DOHH2 (cell line): ENCODE measurements at regions not wholly inside any gene's neighbourhood (a gene's known extent, or its start where the extent isn't known, plus 50 kb on each side); places are given as distances from the start of the nearest gene placed in this dataset.

ENCODE experiments used
- H3F3A ChIP-seq: fragments of 200-600 bp; sonication (generic), shearing (Covaris generic); 2 replicates; pipeline ENCODE4 v1.6.0; 2016; ENCODE audit warnings: antibody characterized with exemption, mild to moderate bottlenecking; ENCODE audit not compliant: control insufficient read depth, insufficient read depth
- H3K27ac ChIP-seq: fragments of 200-600 bp; sonication (generic); 2 replicates; pipeline ENCODE4 v1.5.1; 2014; ENCODE audit warnings: low read depth, mild to moderate bottlenecking, low read length, moderate library complexity
- H3K27me3 ChIP-seq: fragments of 200-600 bp; sonication (generic); 2 replicates; pipeline ENCODE4 v1.6.1; 2014; ENCODE audit warnings: mild to moderate bottlenecking, low read length, mixed read lengths; ENCODE audit not compliant: control insufficient read depth
- H3K36me3 ChIP-seq: fragments of 200-600 bp; sonication (generic); 2 replicates; pipeline ENCODE4 v1.6.1; 2014; ENCODE audit warnings: mild to moderate bottlenecking, low read length, moderate library complexity, mixed read lengths; ENCODE audit not compliant: control insufficient read depth
- H3K4me1 ChIP-seq: fragments of 200-600 bp; sonication (generic); 2 replicates; pipeline ENCODE4 v1.6.1; 2014; ENCODE audit warnings: mild to moderate bottlenecking, low read length, mixed read lengths; ENCODE audit not compliant: control insufficient read depth
- H3K4me2 ChIP-seq: fragments of 200-600 bp; sonication (generic); 2 replicates; pipeline ENCODE4 v1.6.0; 2014; ENCODE audit warnings: mild to moderate bottlenecking, low read length, moderate library complexity
- H3K4me3 ChIP-seq: fragments of 200-600 bp; sonication (generic); 2 replicates; pipeline ENCODE4 v1.5.1; 2014; ENCODE audit warnings: mild to moderate bottlenecking, low read length, mixed read lengths
- H3K79me2 ChIP-seq: fragments of 200-600 bp; sonication (generic); 2 replicates; pipeline ENCODE4 v1.6.1; 2014; ENCODE audit warnings: mild to moderate bottlenecking, low read length, mixed read lengths; ENCODE audit not compliant: control insufficient read depth
- H3K9me2 ChIP-seq: fragments of 200-600 bp; sonication (generic); replicated peaks from 2 replicates; pipeline ENCODE4 v1.6.1; 2014; ENCODE audit warnings: mild to moderate bottlenecking, low read length, mixed read lengths; ENCODE audit not compliant: control insufficient read depth
- H3K9me3 ChIP-seq: fragments of 200-600 bp; sonication (generic); 2 replicates; pipeline ENCODE4 v1.6.1; 2014; ENCODE audit warnings: antibody characterized with exemption, low read length, mixed read lengths; ENCODE audit not compliant: control insufficient read depth, insufficient read depth
- H4K20me1 ChIP-seq: fragments of 200-600 bp; sonication (generic); 2 replicates; pipeline ENCODE4 v1.6.0; 2014; ENCODE audit warnings: low read depth, mild to moderate bottlenecking, antibody characterized with exemption, low read length, moderate library complexity; ENCODE audit not compliant: control insufficient read depth, insufficient read depth
- CTCF ChIP-seq: fragments of 200-600 bp; sonication (generic); IDR thresholded peaks from one replicate; pipeline ENCODE4 v1.5.1; 2014; ENCODE audit warnings: antibody characterized with exemption, mild to moderate bottlenecking, low read depth, low read length; ENCODE audit not compliant: poor library complexity, severe bottlenecking
- EZH2phosphoT487 ChIP-seq: fragments of 200-600 bp; sonication (generic); IDR thresholded peaks from 2 replicates; pipeline ENCODE4 v1.6.1; 2017; ENCODE audit warnings: borderline replicate concordance, mild to moderate bottlenecking, antibody characterized with exemption, low read length, moderate library complexity, mixed read lengths

DNA sequence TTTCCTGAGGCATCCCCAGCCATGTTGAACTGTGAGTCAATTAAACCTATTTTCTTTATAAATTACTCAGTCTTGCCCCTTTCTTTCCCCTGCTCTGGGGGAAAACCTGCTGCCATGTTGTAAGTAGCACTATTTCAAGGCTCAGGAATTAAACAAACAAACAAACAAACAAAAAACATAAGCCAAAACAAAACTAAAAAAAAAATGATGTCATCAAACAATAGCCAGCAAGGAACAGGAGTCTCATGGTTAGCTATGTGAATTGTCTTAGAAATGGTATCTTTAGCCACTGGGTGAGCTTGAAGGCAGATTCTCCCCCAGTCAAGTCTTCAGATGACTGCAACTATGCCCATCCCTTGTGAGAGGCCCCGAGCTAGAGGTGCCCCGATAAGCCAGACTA lies 823.4 kb upstream of the ZEB2 start:
- H3K9me3 ChIP-seq, result peaks cover 18% of the 10 kb centered on the region
- H3K36me3 ChIP-seq, result no peaks in the 10 kb centered on the region
- H3K4me2 ChIP-seq, result no peak overlapping the region
- no peak for TF ChIP-seq EZH2phosphoT487
- no peak for TF ChIP-seq CTCF
- no peaks in the 10 kb centered on the region for H3F3A ChIP-seq
- H4K20me1 ChIP-seq, result no peaks in the 10 kb centered on the region
- H3K4me1 ChIP-seq, result peaks cover 11% of the 10 kb centered on the region
- H3K27me3 ChIP-seq, result no peaks in the 10 kb centered on the region
- no peaks in the 10 kb centered on the region for H3K9me2 ChIP-seq
- H3K4me3 ChIP-seq, result no peak overlapping the region
- no peaks in the 10 kb centered on the region for H3K79me2 ChIP-seq
- no peak overlapping the region for H3K27ac ChIP-seq

GRCh38 chr2:145341536-145341935 lies 821.6 kb upstream of the ZEB2 start:
- no peak for TF ChIP-seq EZH2phosphoT487
- no peak for TF ChIP-seq CTCF
- Histone ChIP-seq H3K4me3 (no peak overlapping the region), H3K27ac (no peak overlapping the region), H3K27me3 (no peaks in the 10 kb centered on the region), H3K4me2 (no peak overlapping the region), H3K4me1 (peaks cover 11% of the 10 kb centered on the region), H3K79me2 (no peaks in the 10 kb centered on the region), H3K9me2 (no peaks in the 10 kb centered on the region), H3K9me3 (peaks cover 18% of the 10 kb centered on the region), H3K36me3 (no peaks in the 10 kb centered on the region), H3F3A (no peaks in the 10 kb centered on the region), H4K20me1 (no peaks in the 10 kb centered on the region)

DNA sequence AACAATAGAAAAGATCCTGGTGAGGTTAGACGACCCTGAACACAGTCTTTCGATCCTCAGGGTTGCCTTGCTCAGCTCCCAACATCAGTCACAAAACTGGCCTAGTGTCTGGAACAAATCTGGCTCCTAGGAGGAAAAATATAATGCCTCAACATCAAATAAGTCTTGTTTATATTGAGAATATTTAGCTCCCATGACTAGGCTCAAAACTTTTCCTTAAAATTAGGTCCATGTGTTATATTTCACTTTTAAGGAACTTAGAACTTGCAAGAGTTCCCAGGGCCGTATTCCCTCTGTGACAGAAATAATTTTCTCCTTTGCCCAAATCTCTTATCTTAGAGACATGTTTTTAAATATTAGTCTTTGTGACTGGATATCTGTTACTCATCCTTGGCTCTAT lies 819.7 kb upstream of the ZEB2 start:
- Histone ChIP-seq H4K20me1 (no peaks in the 10 kb centered on the region), H3K4me2 (no peak overlapping the region), H3K4me3 (no peak overlapping the region), H3K9me3 (peaks cover 14% of the 10 kb centered on the region), H3K27ac (no peak overlapping the region), H3K79me2 (no peaks in the 10 kb centered on the region), H3K27me3 (no peaks in the 10 kb centered on the region), H3K4me1 (peaks cover 4% of the 10 kb centered on the region), H3F3A (no peaks in the 10 kb centered on the region), H3K36me3 (no peaks in the 10 kb centered on the region), H3K9me2 (no peaks in the 10 kb centered on the region)
- no peak for TF ChIP-seq CTCF
- no peak for TF ChIP-seq EZH2phosphoT487
